B cell (primary cell): ENCODE measurements at regions not wholly inside any gene's neighbourhood (a gene's known extent, or its start where the extent isn't known, plus 50 kb on each side); places are given as distances from the start of the nearest gene placed in this dataset.

Experiments
- EZH2 ChIP-seq: IDR thresholded peaks from 2 replicates; pipeline ENCODE4 v1.6.1; 2012; ENCODE audit warnings: borderline replicate concordance, low read depth, mild to moderate bottlenecking, moderate library complexity, low read length; ENCODE audit not compliant: insufficient read depth, poor library complexity, severe bottlenecking
- TF ChIP-seq, protein P1 (sequence below): fragments of 200-600 bp; IDR thresholded peaks from one replicate; pipeline ENCODE4 v1.8.0; 2022; ENCODE audit warnings: antibody characterized with exemption, mild to moderate bottlenecking

DNA sequence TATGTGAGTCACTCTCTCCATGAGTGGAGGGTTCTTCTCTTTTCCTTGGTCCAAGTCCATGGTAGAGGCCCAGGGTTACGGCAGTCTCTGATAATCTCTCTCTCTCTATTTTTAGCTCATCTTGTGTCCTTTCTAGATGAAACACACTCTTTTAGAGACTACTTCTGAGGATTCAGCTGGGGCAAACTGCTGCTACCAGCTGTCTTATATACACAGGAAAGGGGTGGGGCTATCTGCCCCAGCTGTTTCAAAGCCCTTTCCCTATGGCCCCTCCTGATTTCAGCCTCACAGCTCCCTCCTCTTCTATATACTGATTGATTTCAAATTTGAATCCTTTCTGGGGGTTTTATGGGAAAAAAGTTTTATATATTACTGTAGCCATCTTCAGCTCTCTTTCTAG, 324.8 kb downstream of the RWDD3 start:
- TF ChIP-seq, protein P1, sequence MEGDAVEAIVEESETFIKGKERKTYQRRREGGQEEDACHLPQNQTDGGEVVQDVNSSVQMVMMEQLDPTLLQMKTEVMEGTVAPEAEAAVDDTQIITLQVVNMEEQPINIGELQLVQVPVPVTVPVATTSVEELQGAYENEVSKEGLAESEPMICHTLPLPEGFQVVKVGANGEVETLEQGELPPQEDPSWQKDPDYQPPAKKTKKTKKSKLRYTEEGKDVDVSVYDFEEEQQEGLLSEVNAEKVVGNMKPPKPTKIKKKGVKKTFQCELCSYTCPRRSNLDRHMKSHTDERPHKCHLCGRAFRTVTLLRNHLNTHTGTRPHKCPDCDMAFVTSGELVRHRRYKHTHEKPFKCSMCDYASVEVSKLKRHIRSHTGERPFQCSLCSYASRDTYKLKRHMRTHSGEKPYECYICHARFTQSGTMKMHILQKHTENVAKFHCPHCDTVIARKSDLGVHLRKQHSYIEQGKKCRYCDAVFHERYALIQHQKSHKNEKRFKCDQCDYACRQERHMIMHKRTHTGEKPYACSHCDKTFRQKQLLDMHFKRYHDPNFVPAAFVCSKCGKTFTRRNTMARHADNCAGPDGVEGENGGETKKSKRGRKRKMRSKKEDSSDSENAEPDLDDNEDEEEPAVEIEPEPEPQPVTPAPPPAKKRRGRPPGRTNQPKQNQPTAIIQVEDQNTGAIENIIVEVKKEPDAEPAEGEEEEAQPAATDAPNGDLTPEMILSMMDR, result no peak
- no peak for TF ChIP-seq EZH2
